ENCODE measurements at regions not wholly inside any gene's neighbourhood (a gene's known extent, or its start where the extent isn't known, plus 50 kb on each side); places are given as distances from the start of the nearest gene placed in this dataset.
"Not testable (repeated sequence)": the region's sequence is repeated elsewhere in the genome, so short reads cannot be mapped to it uniquely, and the experiment has no call there.

- no peak for DNase-seq
Observed at GRCh38 chr20:56890011-56890410, 260.9 kb downstream of the TFAP2C start.

GRCh38 chr20:56893226-56893917 is 264.3 kb downstream of the TFAP2C start:
- DNase-seq, result no peak

GRCh38 chr20:56896447-56896846 is 267.3 kb downstream of the TFAP2C start:
- DNase-seq, result no peak

GRCh38 chr20:56897318-56897957 is 268.3 kb downstream of the TFAP2C start:
- DNase-seq, result no peak

- DNase-seq, result no peak
Observed at GRCh38 chr20:56897958-56898349, 268.8 kb downstream of the TFAP2C start.

GRCh38 chr20:56899506-56899905 is 270.4 kb downstream of the TFAP2C start:
- no peak for DNase-seq

GRCh38 chr20:56900252-56900651 is 271.1 kb downstream of the TFAP2C start:
- DNase-seq, result no peak

- DNase-seq, result no peak
Observed at GRCh38 chr20:56903421-56903820, 274.3 kb downstream of the TFAP2C start.

GRCh38 chr20:56903858-56904257 is 274.8 kb downstream of the TFAP2C start:
- no peak for DNase-seq

GRCh38 chr20:56909918-56910714 is 281.0 kb downstream of the TFAP2C start:
- DNase-seq, result no peak

- DNase-seq, result no peak
Observed at GRCh38 chr20:56911946-56912345, 282.8 kb downstream of the TFAP2C start.

- no peak for DNase-seq
Observed at GRCh38 chr20:56914532-56914931, 285.4 kb downstream of the TFAP2C start.

- DNase-seq, result no peak
Observed at GRCh38 chr20:56916345-56916622, 287.2 kb downstream of the TFAP2C start.

GRCh38 chr20:56920041-56920440 is 290.9 kb downstream of the TFAP2C start:
- not testable (repeated sequence) for DNase-seq

- DNase-seq, result no peak
Observed at GRCh38 chr20:56922497-56922896, 293.4 kb downstream of the TFAP2C start.

GRCh38 chr20:56924292-56925081 is 295.4 kb downstream of the TFAP2C start:
- DNase-seq, result no peak

GRCh38 chr20:56925082-56925830 is 296.1 kb downstream of the TFAP2C start:
- no peak for DNase-seq

- no peak for DNase-seq
Observed at GRCh38 chr20:56925831-56926170, 296.7 kb downstream of the TFAP2C start.

- DNase-seq, result no peak
Observed at GRCh38 chr20:56926501-56926900, 297.4 kb downstream of the TFAP2C start.

GRCh38 chr20:56927127-56927526 is 298.0 kb downstream of the TFAP2C start:
- DNase-seq, result no peak

GRCh38 chr20:56928007-56928406 is 298.9 kb downstream of the TFAP2C start:
- no peak for DNase-seq

- DNase-seq, result no peak
Observed at GRCh38 chr20:56929606-56930005, 300.5 kb downstream of the TFAP2C start.

- no peak for DNase-seq
Observed at GRCh38 chr20:56930876-56931275, 301.8 kb downstream of the TFAP2C start.
